ENCODE measurements at regions not wholly inside any gene's neighbourhood (a gene's known extent, or its start where the extent isn't known, plus 50 kb on each side); places are given as distances from the start of the nearest gene placed in this dataset.

DNA sequence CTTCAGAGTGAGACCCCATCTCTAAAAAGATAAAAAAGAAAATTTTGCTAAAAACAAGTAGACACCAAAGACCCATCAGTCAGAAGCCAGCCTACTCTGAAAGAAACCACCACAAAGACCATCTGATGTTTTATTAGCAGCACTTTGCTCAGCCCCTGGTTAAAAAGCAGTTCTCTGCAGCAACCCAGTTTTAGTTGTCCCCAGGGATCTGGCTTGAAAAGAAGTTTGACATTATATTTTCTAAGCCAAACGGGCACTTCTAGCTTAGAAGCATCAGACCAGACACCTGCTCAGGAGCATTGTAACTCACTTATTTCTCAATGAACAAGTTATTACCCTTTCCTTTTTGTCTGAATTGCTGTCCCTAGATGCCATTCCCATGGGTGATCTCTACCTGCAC, 164.2 kb upstream of the ETAA1 start:
- intact Hi-C loops (cut with micrococcal nuclease) (loop anchor here (5.0 kb wide), 1 partner anchor 104 kb away; no protein-coding TSS in a partner anchor), dilution Hi-C loops (cut with MboI; ENCODE audit: extremely low pct_ligation_motif_present, low sequenced_read_pairs) (no loop called here)
- H3K9me3 ChIP-seq (replicated peaks; ENCODE audit: control insufficient read depth, insufficient read depth, low read length): no peaks in the 10 kb centered on the region
- ChIA-PET CTCF (no interaction called here), POLR2A (no interaction called here)
- BruUV-seq (replicated peaks): no TSS peak
- H3K9ac ChIP-seq (replicated peaks; ENCODE audit: extremely low read depth, insufficient read depth, low read length): no peak overlapping the region
- no peak for TF ChIP-seq POLR2AphosphoS5 (IDR thresholded peaks at IDR 0.05; ENCODE audit: insufficient read depth, low read depth, low read length)
- no peak for TF ChIP-seq FOS (IDR thresholded peaks at IDR 0.05; ENCODE audit: borderline replicate concordance, insufficient read depth, low read length)
- TF ChIP-seq, protein P1, sequence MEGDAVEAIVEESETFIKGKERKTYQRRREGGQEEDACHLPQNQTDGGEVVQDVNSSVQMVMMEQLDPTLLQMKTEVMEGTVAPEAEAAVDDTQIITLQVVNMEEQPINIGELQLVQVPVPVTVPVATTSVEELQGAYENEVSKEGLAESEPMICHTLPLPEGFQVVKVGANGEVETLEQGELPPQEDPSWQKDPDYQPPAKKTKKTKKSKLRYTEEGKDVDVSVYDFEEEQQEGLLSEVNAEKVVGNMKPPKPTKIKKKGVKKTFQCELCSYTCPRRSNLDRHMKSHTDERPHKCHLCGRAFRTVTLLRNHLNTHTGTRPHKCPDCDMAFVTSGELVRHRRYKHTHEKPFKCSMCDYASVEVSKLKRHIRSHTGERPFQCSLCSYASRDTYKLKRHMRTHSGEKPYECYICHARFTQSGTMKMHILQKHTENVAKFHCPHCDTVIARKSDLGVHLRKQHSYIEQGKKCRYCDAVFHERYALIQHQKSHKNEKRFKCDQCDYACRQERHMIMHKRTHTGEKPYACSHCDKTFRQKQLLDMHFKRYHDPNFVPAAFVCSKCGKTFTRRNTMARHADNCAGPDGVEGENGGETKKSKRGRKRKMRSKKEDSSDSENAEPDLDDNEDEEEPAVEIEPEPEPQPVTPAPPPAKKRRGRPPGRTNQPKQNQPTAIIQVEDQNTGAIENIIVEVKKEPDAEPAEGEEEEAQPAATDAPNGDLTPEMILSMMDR (IDR thresholded peaks at IDR 0.05; ENCODE audit: extremely low read depth in 1 of 2, insufficient read depth in 1 of 2, low read depth in 1 of 2, low read length in 2 of 2): no peak
- TF ChIP-seq MYC (IDR thresholded peaks at IDR 0.05; ENCODE audit: low read depth, low read length): no peak
- no peak for TF ChIP-seq POLR2A (IDR thresholded peaks at IDR 0.05; ENCODE audit: low read depth, low read length)
- TF ChIP-seq JUN (IDR thresholded peaks at IDR 0.05; ENCODE audit: borderline replicate concordance, insufficient read depth, insufficient read length, low read depth): no peak
- TF ChIP-seq, protein P2, sequence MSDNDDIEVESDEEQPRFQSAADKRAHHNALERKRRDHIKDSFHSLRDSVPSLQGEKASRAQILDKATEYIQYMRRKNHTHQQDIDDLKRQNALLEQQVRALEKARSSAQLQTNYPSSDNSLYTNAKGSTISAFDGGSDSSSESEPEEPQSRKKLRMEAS (IDR thresholded peaks at IDR 0.05; ENCODE audit: insufficient read depth, insufficient read length): no peak
- no peak for TF ChIP-seq EZH2 (IDR thresholded peaks at IDR 0.05; ENCODE audit: borderline replicate concordance, low read depth, low read length, severe bottlenecking)
- no peak for TF ChIP-seq GATA2 (IDR thresholded peaks at IDR 0.05; ENCODE audit: insufficient read depth, insufficient read length, low read depth, low read length)
- no peaks in the 10 kb centered on the region for H3K4me1 ChIP-seq (ENCODE audit: control insufficient read depth, extremely low read depth, insufficient read depth, low read length)
- H3K4me2 ChIP-seq (ENCODE audit: insufficient read depth, low read length): no peak overlapping the region
- FAIRE-seq (no peak), DNase-seq (ENCODE audit: low read depth, low spot score) (no peak)
- no peak overlapping the region for H3K4me3 ChIP-seq (replicated peaks in 1 of 3; ENCODE audit: insufficient read depth in 1 of 3, low read depth in 1 of 3, low read length in 3 of 3)
- no peak overlapping the region for H2AFZ ChIP-seq (ENCODE audit: low read depth, low read length)
- H4K20me1 ChIP-seq (replicated peaks; ENCODE audit: control insufficient read depth, extremely low read depth, insufficient read depth, low read length): no peaks in the 10 kb centered on the region
- H3K36me3 ChIP-seq (ENCODE audit: control insufficient read depth in 2 of 2, extremely low read depth in 1 of 2, insufficient read depth in 2 of 2, low read length in 2 of 2): no peaks in the 10 kb centered on the region
- H3K9me1 ChIP-seq (replicated peaks; ENCODE audit: control insufficient read depth, extremely low read depth, insufficient read depth, low read length): no peaks in the 10 kb centered on the region
- no peaks in the 10 kb centered on the region for H3K79me2 ChIP-seq (ENCODE audit: control insufficient read depth, insufficient read depth, low read length)
- no peak overlapping the region for H3K27ac ChIP-seq (ENCODE audit: insufficient read depth, low read depth, low read length)
- no peaks in the 10 kb centered on the region for H3K27me3 ChIP-seq (ENCODE audit: control insufficient read depth in 2 of 2, insufficient read depth in 2 of 2, low read length in 2 of 2)

Measured in endothelial cell of umbilical vein (primary cell).